Liver (tissue), 7 donors: ENCODE measurements at regions not wholly inside any gene's neighbourhood (a gene's known extent, or its start where the extent isn't known, plus 50 kb on each side); places are given as distances from the start of the nearest gene placed in this dataset.

Source experiments
- DNase-seq: peaks from one replicate; pipeline ENCODE4 v3.0.0-alpha.2; 2017; ENCODE audit warnings: low spot score
- H3K27ac ChIP-seq, 2 donors: one replicate each; pipeline ENCODE4 v1.7.0; 2013; ENCODE audit warnings: inconsistent platforms in 2 of 2, low read length in 2 of 2, control low read depth in 1 of 2, low read depth in 1 of 2, mild to moderate bottlenecking in 1 of 2
- H3K27me3 ChIP-seq, 4 donors: one replicate each; pipeline versions ENCODE4 v1.6.1 to v1.7.0; 2013; ENCODE audit warnings: low read length in 3 of 4, inconsistent platforms in 1 of 4, mild to moderate bottlenecking in 1 of 4, moderate library complexity in 1 of 4; ENCODE audit not compliant: control insufficient read depth in 4 of 4, insufficient read depth in 4 of 4
- H3K36me3 ChIP-seq, 4 donors: one replicate each; pipeline versions ENCODE4 v1.6.1 to v1.7.0; 2013; ENCODE audit warnings: low read length in 3 of 4, mild to moderate bottlenecking in 3 of 4, low read depth in 1 of 4, moderate library complexity in 1 of 4; ENCODE audit not compliant: control insufficient read depth in 4 of 4, insufficient read depth in 3 of 4
- H3K4me1 ChIP-seq, 4 donors: one replicate each; pipeline versions ENCODE4 v1.6.1 to v1.7.0; 2013; ENCODE audit warnings: low read length in 3 of 4, mild to moderate bottlenecking in 3 of 4, moderate library complexity in 1 of 4; ENCODE audit not compliant: control insufficient read depth in 4 of 4, insufficient read depth in 4 of 4
- H3K4me3 ChIP-seq, 3 donors: one replicate each; pipeline versions ENCODE4 v1.6.1 to v1.7.0; 2013; ENCODE audit warnings: low read length in 3 of 3, control low read depth in 1 of 3, low read depth in 1 of 3, mild to moderate bottlenecking in 1 of 3
- H3K9ac ChIP-seq, 2 donors: one replicate each; pipeline ENCODE4 v1.7.0; 2013; ENCODE audit warnings: low read length in 2 of 2, mild to moderate bottlenecking in 2 of 2, moderate library complexity in 2 of 2, control low read depth in 1 of 2, low read depth in 1 of 2
- H3K9me3 ChIP-seq, 4 donors: one replicate each; pipeline versions ENCODE4 v1.6.1 to v1.7.0; 2013; ENCODE audit warnings: low read length in 3 of 4; ENCODE audit not compliant: control insufficient read depth in 4 of 4
- HNF4A ChIP-seq, 2 donors: conservative IDR thresholded peaks; 2 replicates each; pipeline ENCODE4 v1.6.1; 2016; ENCODE audit warnings: antibody characterized with exemption in 2 of 2, mild to moderate bottlenecking in 2 of 2
- JUND ChIP-seq, 2 donors: IDR thresholded peaks; 2 replicates each; pipeline ENCODE4 v1.6.1; 2016; ENCODE audit warnings: antibody characterized with exemption in 2 of 2
- NR2F2 ChIP-seq: IDR thresholded peaks from 2 replicates; pipeline ENCODE4 v1.6.1; 2016; ENCODE audit warnings: antibody characterized with exemption
- REST ChIP-seq: IDR thresholded peaks from 2 replicates; pipeline ENCODE4 v1.6.1; 2016; ENCODE audit warnings: antibody characterized with exemption, mild to moderate bottlenecking
- RXRA ChIP-seq, 2 donors: IDR thresholded peaks; 2 replicates each; pipeline ENCODE4 v1.6.1; 2017 to 2018; ENCODE audit warnings: antibody characterized with exemption in 2 of 2, mild to moderate bottlenecking in 1 of 2
- SP1 ChIP-seq: IDR thresholded peaks from 2 replicates; pipeline ENCODE4 v1.6.1; 2018; ENCODE audit warnings: antibody characterized with exemption, mild to moderate bottlenecking
- WGBS: extraction: QIAGEN DNeasy Blood & Tissue Kit; methylation state at CpG from one replicate; pipeline ENCODE4 v1.1.7; 2013; 5-methylcytosine and 5-hydroxymethylcytosine counted together
- TF ChIP-seq, protein P1 (sequence below): IDR thresholded peaks from 2 replicates; pipeline ENCODE4 v1.6.1; 2016; ENCODE audit warnings: antibody characterized with exemption
- TF ChIP-seq, protein P2 (sequence below): IDR thresholded peaks from 2 replicates; pipeline ENCODE4 v1.6.1; 2016; ENCODE audit warnings: antibody characterized with exemption
- donor health status: healthy.
- donor health status: healthy.
- donor health status: healthy.
- donor health status: healthy.

- H3K4me1 ChIP-seq = no peaks in the 10 kb centered on the region
- no peaks in the 10 kb centered on the region for H3K27me3 ChIP-seq
- no peaks in the 10 kb centered on the region for H3K9me3 ChIP-seq
- no peak overlapping the region for H3K27ac ChIP-seq
- TF ChIP-seq, protein P1, sequence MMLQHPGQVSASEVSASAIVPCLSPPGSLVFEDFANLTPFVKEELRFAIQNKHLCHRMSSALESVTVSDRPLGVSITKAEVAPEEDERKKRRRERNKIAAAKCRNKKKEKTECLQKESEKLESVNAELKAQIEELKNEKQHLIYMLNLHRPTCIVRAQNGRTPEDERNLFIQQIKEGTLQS = no peak
- TF ChIP-seq NR2F2 = no peak
- no peak for DNase-seq
- WGBS = 81% methylated on average over 13 of the region's 13 CpGs
- no peak overlapping the region for H3K4me3 ChIP-seq
- no peaks in the 10 kb centered on the region for H3K36me3 ChIP-seq
- H3K9ac ChIP-seq = no peak overlapping the region
Observed at GRCh38 chr9:86876621-86877196, 70.6 kb downstream of the GAS1 start.

DNA sequence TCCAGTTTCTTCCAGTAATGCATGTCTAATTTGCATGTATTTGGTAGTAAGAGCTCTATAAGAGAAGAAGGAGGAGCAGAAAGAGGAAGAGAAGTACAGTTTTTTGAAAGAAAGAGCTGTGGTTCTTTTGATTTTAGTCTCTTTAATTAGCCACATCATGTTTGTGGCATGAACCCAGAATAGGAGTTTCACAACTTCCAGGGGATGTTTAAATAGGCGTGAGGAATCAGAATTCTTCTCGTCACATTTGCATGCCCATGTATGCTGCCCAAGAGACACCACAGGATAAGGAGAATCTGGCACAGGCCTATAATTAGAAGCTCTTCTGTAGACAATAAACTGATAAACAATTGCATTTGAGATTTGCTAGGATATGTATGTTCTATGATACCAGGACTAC is 78.7 kb downstream of the GAS1 start:
- Histone ChIP-seq H3K27ac (no peak overlapping the region), H3K36me3 (no peaks in the 10 kb centered on the region), H3K4me1 (no peaks in the 10 kb centered on the region), H3K9ac (no peak overlapping the region), H3K27me3 (peaks cover 0 to 5% (median 0%) of the 10 kb centered on the region in 4 donors), H3K4me3 (no peak overlapping the region), H3K9me3 (no peaks in the 10 kb centered on the region)
- no peak for DNase-seq
- WGBS = 72% methylated on average over 2 of the region's 2 CpGs
- TF ChIP-seq REST = no peak
- TF ChIP-seq, protein P1 = no peak
- no peak for TF ChIP-seq SP1
- TF ChIP-seq NR2F2 = no peak
- TF ChIP-seq, protein P2, sequence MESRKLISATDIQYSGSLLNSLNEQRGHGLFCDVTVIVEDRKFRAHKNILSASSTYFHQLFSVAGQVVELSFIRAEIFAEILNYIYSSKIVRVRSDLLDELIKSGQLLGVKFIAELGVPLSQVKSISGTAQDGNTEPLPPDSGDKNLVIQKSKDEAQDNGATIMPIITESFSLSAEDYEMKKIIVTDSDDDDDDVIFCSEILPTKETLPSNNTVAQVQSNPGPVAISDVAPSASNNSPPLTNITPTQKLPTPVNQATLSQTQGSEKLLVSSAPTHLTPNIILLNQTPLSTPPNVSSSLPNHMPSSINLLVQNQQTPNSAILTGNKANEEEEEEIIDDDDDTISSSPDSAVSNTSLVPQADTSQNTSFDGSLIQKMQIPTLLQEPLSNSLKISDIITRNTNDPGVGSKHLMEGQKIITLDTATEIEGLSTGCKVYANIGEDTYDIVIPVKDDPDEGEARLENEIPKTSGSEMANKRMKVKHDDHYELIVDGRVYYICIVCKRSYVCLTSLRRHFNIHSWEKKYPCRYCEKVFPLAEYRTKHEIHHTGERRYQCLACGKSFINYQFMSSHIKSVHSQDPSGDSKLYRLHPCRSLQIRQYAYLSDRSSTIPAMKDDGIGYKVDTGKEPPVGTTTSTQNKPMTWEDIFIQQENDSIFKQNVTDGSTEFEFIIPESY = no peak

DNA sequence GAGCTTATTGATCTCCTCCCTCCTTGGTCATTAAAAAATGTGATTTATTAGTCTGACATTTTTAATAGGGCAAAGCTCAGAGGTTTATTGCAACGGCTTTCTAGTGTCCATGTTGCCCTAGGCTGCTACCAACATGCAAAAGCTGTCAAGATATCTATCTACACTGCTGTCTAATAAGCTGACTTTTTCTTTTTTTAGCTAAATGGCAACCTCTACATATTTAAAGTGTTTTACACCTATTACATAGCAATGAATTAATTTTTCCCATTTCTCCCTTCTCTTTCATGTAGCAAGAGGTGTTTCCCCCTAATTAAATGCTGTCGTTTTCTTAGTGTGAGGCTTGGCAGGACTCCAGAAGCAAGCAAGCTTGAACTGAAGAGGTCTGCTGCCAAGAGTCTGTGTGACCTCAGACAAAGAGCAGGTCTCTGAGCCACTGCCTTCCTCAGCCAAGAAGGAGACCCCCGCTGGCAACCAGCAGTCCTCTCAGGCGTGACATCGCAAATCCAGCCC is 79.4 kb downstream of the GAS1 start:
- no peak for DNase-seq
- TF ChIP-seq RXRA (IDR thresholded peaks at IDR 0.05) (no peak), HNF4A (conservative IDR thresholded peaks at IDR 0.05) (no peak), JUND (IDR thresholded peaks at IDR 0.05) (no peak)

More for the DNA sequence above, 79.4 kb downstream of the GAS1 start:
- Histone ChIP-seq H3K4me1 (no peaks in the 10 kb centered on the region), H3K36me3 (no peaks in the 10 kb centered on the region), H3K9me3 (no peaks in the 10 kb centered on the region), H3K27me3 (peaks cover 0 to 5% (median 0%) of the 10 kb centered on the region in 4 donors), H3K9ac (no peak overlapping the region), H3K4me3 (no peak overlapping the region), H3K27ac (no peak overlapping the region)
- 67% methylated on average over 5 of the region's 5 CpGs for WGBS
